PFSK-1 (cell line): ENCODE measurements at regions not wholly inside any gene's neighbourhood (a gene's known extent, or its start where the extent isn't known, plus 50 kb on each side); places are given as distances from the start of the nearest gene placed in this dataset.

Experiments
- POLR2AphosphoS5 ChIP-seq: IDR thresholded peaks from 2 replicates; pipeline ENCODE4 v1.6.1; 2012; ENCODE audit warnings: low read depth, mild to moderate bottlenecking, control low read depth, low read length, moderate library complexity
- TAF1 ChIP-seq: IDR thresholded peaks from 2 replicates; pipeline ENCODE4 v1.6.1; 2012; ENCODE audit warnings: low read length, control low read depth, borderline replicate concordance; ENCODE audit not compliant: insufficient read depth
- TF ChIP-seq, protein P1 (sequence below), 2 experiments: IDR thresholded peaks; 2 replicates each; pipeline versions ENCODE4 v1.6.1 to v1.8.0; 2011 to 2012; ENCODE audit warnings: low read depth in 2 of 2, low read length in 2 of 2, control low read depth in 1 of 2, inconsistent platforms in 1 of 2, mild to moderate bottlenecking in 1 of 2, moderate library complexity in 1 of 2; ENCODE audit not compliant: insufficient read depth in 1 of 2

GRCh38 chr20:59404749-59405148, 104.3 kb downstream of the EDN3 start:
- no peak for TF ChIP-seq TAF1
- no peak for TF ChIP-seq POLR2AphosphoS5
- TF ChIP-seq, protein P1, sequence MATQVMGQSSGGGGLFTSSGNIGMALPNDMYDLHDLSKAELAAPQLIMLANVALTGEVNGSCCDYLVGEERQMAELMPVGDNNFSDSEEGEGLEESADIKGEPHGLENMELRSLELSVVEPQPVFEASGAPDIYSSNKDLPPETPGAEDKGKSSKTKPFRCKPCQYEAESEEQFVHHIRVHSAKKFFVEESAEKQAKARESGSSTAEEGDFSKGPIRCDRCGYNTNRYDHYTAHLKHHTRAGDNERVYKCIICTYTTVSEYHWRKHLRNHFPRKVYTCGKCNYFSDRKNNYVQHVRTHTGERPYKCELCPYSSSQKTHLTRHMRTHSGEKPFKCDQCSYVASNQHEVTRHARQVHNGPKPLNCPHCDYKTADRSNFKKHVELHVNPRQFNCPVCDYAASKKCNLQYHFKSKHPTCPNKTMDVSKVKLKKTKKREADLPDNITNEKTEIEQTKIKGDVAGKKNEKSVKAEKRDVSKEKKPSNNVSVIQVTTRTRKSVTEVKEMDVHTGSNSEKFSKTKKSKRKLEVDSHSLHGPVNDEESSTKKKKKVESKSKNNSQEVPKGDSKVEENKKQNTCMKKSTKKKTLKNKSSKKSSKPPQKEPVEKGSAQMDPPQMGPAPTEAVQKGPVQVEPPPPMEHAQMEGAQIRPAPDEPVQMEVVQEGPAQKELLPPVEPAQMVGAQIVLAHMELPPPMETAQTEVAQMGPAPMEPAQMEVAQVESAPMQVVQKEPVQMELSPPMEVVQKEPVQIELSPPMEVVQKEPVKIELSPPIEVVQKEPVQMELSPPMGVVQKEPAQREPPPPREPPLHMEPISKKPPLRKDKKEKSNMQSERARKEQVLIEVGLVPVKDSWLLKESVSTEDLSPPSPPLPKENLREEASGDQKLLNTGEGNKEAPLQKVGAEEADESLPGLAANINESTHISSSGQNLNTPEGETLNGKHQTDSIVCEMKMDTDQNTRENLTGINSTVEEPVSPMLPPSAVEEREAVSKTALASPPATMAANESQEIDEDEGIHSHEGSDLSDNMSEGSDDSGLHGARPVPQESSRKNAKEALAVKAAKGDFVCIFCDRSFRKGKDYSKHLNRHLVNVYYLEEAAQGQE (IDR thresholded peaks at IDR 0.05; ENCODE audit: insufficient read depth in 1 of 2, low read depth in 2 of 2, low read length in 2 of 2), result no peak
